BLaER1 (cell line): ENCODE measurements at regions not wholly inside any gene's neighbourhood (a gene's known extent, or its start where the extent isn't known, plus 50 kb on each side); places are given as distances from the start of the nearest gene placed in this dataset.

Source experiments
- H3K27ac ChIP-seq: shearing (Covaris generic); formaldehyde crosslinking; 2 replicates; pipeline ENCODE4 v1.8.1; 2022
- H3K27me3 ChIP-seq: shearing (Covaris generic); formaldehyde crosslinking; 2 replicates; pipeline ENCODE4 v1.8.1; 2022
- H3K36me3 ChIP-seq: shearing (Covaris generic); formaldehyde crosslinking; 2 replicates; pipeline ENCODE4 v1.8.1; 2022
- H3K4me1 ChIP-seq: shearing (Covaris generic); formaldehyde crosslinking; 2 replicates; pipeline ENCODE4 v1.8.1; 2022
- H3K4me2 ChIP-seq: shearing (Covaris generic); formaldehyde crosslinking; 2 replicates; pipeline ENCODE4 v1.8.1; 2022
- H3K4me3 ChIP-seq: shearing (Covaris generic); formaldehyde crosslinking; 2 replicates; pipeline ENCODE4 v1.8.1; 2022
- H3K9ac ChIP-seq: shearing (Covaris generic); formaldehyde crosslinking; 2 replicates; pipeline ENCODE4 v1.8.1; 2022
- H3K9me3 ChIP-seq: shearing (Covaris generic); formaldehyde crosslinking; 2 replicates; pipeline ENCODE4 v1.8.1; 2022
- H4K20me1 ChIP-seq: shearing (Covaris generic); formaldehyde crosslinking; 2 replicates; pipeline ENCODE4 v1.8.1; 2022
- Cebpa-rat ChIP-seq: shearing (Covaris generic); IDR thresholded peaks from 2 replicates; pipeline ENCODE4 v1.8.1; 2022

GRCh38 chr2:144718376-144718775 lies 198.5 kb upstream of the ZEB2 start:
- H3K4me3 ChIP-seq, result no peak overlapping the region
- no peak for TF ChIP-seq Cebpa-rat
- H3K4me2 ChIP-seq, result no peak overlapping the region
- peaks cover 32% of the 10 kb centered on the region for H3K9me3 ChIP-seq
- no peaks in the 10 kb centered on the region for H4K20me1 ChIP-seq
- H3K27ac ChIP-seq, result no peak overlapping the region
- H3K4me1 ChIP-seq, result peaks cover 13% of the 10 kb centered on the region
- H3K9ac ChIP-seq, result no peak overlapping the region
- H3K36me3 ChIP-seq, result no peaks in the 10 kb centered on the region
- no peaks in the 10 kb centered on the region for H3K27me3 ChIP-seq

- Histone ChIP-seq H3K9ac (no peak overlapping the region), H3K27me3 (no peaks in the 10 kb centered on the region), H3K9me3 (peaks cover 32% of the 10 kb centered on the region), H3K36me3 (no peaks in the 10 kb centered on the region), H3K4me2 (no peak overlapping the region), H4K20me1 (no peaks in the 10 kb centered on the region), H3K4me1 (peaks cover 35% of the 10 kb centered on the region), H3K27ac (no peak overlapping the region), H3K4me3 (no peak overlapping the region)
- TF ChIP-seq Cebpa-rat, result no peak
Measured at GRCh38 chr2:144715992-144716391, 196.1 kb upstream of the ZEB2 start.

GRCh38 chr2:144713410-144713809 lies 193.5 kb upstream of the ZEB2 start:
- Histone ChIP-seq H3K36me3 (no peaks in the 10 kb centered on the region), H3K4me1 (peaks cover 61% of the 10 kb centered on the region), H3K4me3 (no peak overlapping the region), H3K9me3 (peaks cover 29% of the 10 kb centered on the region), H3K4me2 (peak overlapping the region; percentile 39), H3K27me3 (no peaks in the 10 kb centered on the region), H3K27ac (peak overlapping the region; percentile 35; the same call in 1 of the 2 replicates), H3K9ac (no peak overlapping the region), H4K20me1 (no peaks in the 10 kb centered on the region)
- no peak for TF ChIP-seq Cebpa-rat

- no peak overlapping the region for H3K4me3 ChIP-seq
- no peak overlapping the region for H3K27ac ChIP-seq
- H3K27me3 ChIP-seq, result no peaks in the 10 kb centered on the region
- H3K36me3 ChIP-seq, result no peaks in the 10 kb centered on the region
- TF ChIP-seq Cebpa-rat, result no peak
- H3K4me1 ChIP-seq, result peaks cover 70% of the 10 kb centered on the region
- H3K4me2 ChIP-seq, result no peak overlapping the region
- H3K9me3 ChIP-seq, result peaks cover 24% of the 10 kb centered on the region
- H4K20me1 ChIP-seq, result no peaks in the 10 kb centered on the region
- no peak overlapping the region for H3K9ac ChIP-seq
Measured at GRCh38 chr2:144712550-144712940, 192.6 kb upstream of the ZEB2 start.

GRCh38 chr2:144711630-144712549 lies 192.0 kb upstream of the ZEB2 start:
- Histone ChIP-seq H3K27ac (peak overlapping the region; percentile 88; the same call in 1 of the 2 replicates), H3K27me3 (no peaks in the 10 kb centered on the region), H4K20me1 (no peaks in the 10 kb centered on the region), H3K4me2 (peak overlapping the region; percentile 69), H3K9me3 (peaks cover 18% of the 10 kb centered on the region), H3K9ac (no peak overlapping the region), H3K4me1 (peaks cover 76% of the 10 kb centered on the region), H3K36me3 (no peaks in the 10 kb centered on the region), H3K4me3 (no peak overlapping the region)
- TF ChIP-seq Cebpa-rat, result no peak

- H3K36me3 ChIP-seq, result no peaks in the 10 kb centered on the region
- peak overlapping the region; percentile 88 for H3K27ac ChIP-seq
- no peaks in the 10 kb centered on the region for H3K27me3 ChIP-seq
- peaks cover 85% of the 10 kb centered on the region for H3K4me1 ChIP-seq
- H3K9me3 ChIP-seq, result peaks cover 13% of the 10 kb centered on the region
- peak overlapping the region; percentile 69 for H3K4me2 ChIP-seq
- no peak overlapping the region for H3K9ac ChIP-seq
- no peaks in the 10 kb centered on the region for H4K20me1 ChIP-seq
- TF ChIP-seq Cebpa-rat, result no peak
- H3K4me3 ChIP-seq, result no peak overlapping the region
Measured at GRCh38 chr2:144711084-144711483, 191.2 kb upstream of the ZEB2 start.

- H3K9me3 ChIP-seq, result peaks cover 3% of the 10 kb centered on the region; the same call in 1 of the 2 replicates
- H3K9ac ChIP-seq, result 0 out of 2 replicates have a peak overlapping the region, but pooled peaks have one; percentile 2
- H3K27ac ChIP-seq, result peak overlapping the region; percentile 88
- peak overlapping the region; percentile 69 for H3K4me2 ChIP-seq
- TF ChIP-seq Cebpa-rat, result no peak
- peaks cover 98% of the 10 kb centered on the region for H3K4me1 ChIP-seq
- H3K27me3 ChIP-seq, result no peaks in the 10 kb centered on the region
- no peak overlapping the region for H3K4me3 ChIP-seq
- H4K20me1 ChIP-seq, result no peaks in the 10 kb centered on the region
- H3K36me3 ChIP-seq, result no peaks in the 10 kb centered on the region
Measured at GRCh38 chr2:144708626-144709025, 188.7 kb upstream of the ZEB2 start.

- Histone ChIP-seq H3K4me2 (peak overlapping the region; percentile 69), H3K4me3 (peak overlapping the region; percentile 10; the same call in 1 of the 2 replicates), H4K20me1 (no peaks in the 10 kb centered on the region), H3K9ac (no peak overlapping the region), H3K9me3 (peaks cover 3% of the 10 kb centered on the region; the same call in 1 of the 2 replicates), H3K4me1 (peaks cover 100% of the 10 kb centered on the region), H3K36me3 (no peaks in the 10 kb centered on the region), H3K27ac (peak overlapping the region; percentile 88), H3K27me3 (no peaks in the 10 kb centered on the region)
- no peak for TF ChIP-seq Cebpa-rat
Measured at GRCh38 chr2:144707736-144708326, 187.9 kb upstream of the ZEB2 start.

GRCh38 chr2:144706647-144707046 lies 186.7 kb upstream of the ZEB2 start:
- TF ChIP-seq Cebpa-rat, result no peak
- no peak overlapping the region for H3K9ac ChIP-seq
- H4K20me1 ChIP-seq, result no peaks in the 10 kb centered on the region
- peaks cover 100% of the 10 kb centered on the region for H3K4me1 ChIP-seq
- no peaks in the 10 kb centered on the region for H3K27me3 ChIP-seq
- peak overlapping the region; percentile 88 for H3K27ac ChIP-seq
- peaks cover 3% of the 10 kb centered on the region; the same call in 1 of the 2 replicates for H3K9me3 ChIP-seq
- no peaks in the 10 kb centered on the region for H3K36me3 ChIP-seq
- no peak overlapping the region for H3K4me3 ChIP-seq
- H3K4me2 ChIP-seq, result peak overlapping the region; percentile 77
